ENCODE measurements at regions not wholly inside any gene's neighbourhood (a gene's known extent, or its start where the extent isn't known, plus 50 kb on each side); places are given as distances from the start of the nearest gene placed in this dataset.

- no peak for TF ChIP-seq CTCF (IDR thresholded peaks at IDR 0.05; ENCODE audit: low read length)
- TF ChIP-seq EZH2 (IDR thresholded peaks at IDR 0.05; ENCODE audit: borderline replicate concordance, low read length) = no peak
Measured at GRCh38 chr5:57795203-57795602, 312.6 kb upstream of the ACTBL2 start.
